ENCODE measurements at regions not wholly inside any gene's neighbourhood (a gene's known extent, or its start where the extent isn't known, plus 50 kb on each side); places are given as distances from the start of the nearest gene placed in this dataset.

DNA sequence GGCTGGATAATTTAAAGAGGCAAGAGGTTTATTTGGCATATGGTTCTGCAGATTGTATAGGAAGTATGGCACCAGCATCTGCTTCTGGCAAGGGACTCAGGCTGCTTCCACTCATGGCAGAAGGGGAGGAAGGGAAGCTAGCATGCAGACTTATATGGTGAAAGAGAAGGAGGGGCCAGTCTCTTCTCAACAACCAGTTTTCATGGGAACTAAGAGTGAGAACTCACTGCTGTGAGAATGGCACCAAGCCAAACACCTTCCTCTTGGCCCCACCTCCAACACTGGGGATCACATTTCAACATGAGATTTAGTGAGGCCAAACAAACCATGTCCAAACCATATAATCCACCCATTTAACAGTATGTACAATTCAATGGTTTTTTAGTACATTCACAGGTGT is 113.3 kb upstream of the SHB start (continued):
- TF ChIP-seq, protein P1, sequence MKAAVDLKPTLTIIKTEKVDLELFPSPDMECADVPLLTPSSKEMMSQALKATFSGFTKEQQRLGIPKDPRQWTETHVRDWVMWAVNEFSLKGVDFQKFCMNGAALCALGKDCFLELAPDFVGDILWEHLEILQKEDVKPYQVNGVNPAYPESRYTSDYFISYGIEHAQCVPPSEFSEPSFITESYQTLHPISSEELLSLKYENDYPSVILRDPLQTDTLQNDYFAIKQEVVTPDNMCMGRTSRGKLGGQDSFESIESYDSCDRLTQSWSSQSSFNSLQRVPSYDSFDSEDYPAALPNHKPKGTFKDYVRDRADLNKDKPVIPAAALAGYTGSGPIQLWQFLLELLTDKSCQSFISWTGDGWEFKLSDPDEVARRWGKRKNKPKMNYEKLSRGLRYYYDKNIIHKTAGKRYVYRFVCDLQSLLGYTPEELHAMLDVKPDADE (IDR thresholded peaks at IDR 0.05), result no peak
- TF ChIP-seq NANOG (IDR thresholded peaks at IDR 0.05; ENCODE audit: borderline replicate concordance) (no peak), EZH2 (IDR thresholded peaks at IDR 0.05; ENCODE audit: low read depth, unreplicated experiment) (no peak), ZNF114 (CRISPR knock-in tag; IDR thresholded peaks at IDR 0.05) (no peak), ZNF331 (CRISPR knock-in tag; IDR thresholded peaks at IDR 0.05; ENCODE audit: low read depth) (no peak), EZH2phosphoT487 (IDR thresholded peaks at IDR 0.05; ENCODE audit: unreplicated experiment) (no peak)
- TF ChIP-seq, protein P2, sequence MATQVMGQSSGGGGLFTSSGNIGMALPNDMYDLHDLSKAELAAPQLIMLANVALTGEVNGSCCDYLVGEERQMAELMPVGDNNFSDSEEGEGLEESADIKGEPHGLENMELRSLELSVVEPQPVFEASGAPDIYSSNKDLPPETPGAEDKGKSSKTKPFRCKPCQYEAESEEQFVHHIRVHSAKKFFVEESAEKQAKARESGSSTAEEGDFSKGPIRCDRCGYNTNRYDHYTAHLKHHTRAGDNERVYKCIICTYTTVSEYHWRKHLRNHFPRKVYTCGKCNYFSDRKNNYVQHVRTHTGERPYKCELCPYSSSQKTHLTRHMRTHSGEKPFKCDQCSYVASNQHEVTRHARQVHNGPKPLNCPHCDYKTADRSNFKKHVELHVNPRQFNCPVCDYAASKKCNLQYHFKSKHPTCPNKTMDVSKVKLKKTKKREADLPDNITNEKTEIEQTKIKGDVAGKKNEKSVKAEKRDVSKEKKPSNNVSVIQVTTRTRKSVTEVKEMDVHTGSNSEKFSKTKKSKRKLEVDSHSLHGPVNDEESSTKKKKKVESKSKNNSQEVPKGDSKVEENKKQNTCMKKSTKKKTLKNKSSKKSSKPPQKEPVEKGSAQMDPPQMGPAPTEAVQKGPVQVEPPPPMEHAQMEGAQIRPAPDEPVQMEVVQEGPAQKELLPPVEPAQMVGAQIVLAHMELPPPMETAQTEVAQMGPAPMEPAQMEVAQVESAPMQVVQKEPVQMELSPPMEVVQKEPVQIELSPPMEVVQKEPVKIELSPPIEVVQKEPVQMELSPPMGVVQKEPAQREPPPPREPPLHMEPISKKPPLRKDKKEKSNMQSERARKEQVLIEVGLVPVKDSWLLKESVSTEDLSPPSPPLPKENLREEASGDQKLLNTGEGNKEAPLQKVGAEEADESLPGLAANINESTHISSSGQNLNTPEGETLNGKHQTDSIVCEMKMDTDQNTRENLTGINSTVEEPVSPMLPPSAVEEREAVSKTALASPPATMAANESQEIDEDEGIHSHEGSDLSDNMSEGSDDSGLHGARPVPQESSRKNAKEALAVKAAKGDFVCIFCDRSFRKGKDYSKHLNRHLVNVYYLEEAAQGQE (IDR thresholded peaks at IDR 0.05; ENCODE audit: unreplicated experiment), result no peak

DNA sequence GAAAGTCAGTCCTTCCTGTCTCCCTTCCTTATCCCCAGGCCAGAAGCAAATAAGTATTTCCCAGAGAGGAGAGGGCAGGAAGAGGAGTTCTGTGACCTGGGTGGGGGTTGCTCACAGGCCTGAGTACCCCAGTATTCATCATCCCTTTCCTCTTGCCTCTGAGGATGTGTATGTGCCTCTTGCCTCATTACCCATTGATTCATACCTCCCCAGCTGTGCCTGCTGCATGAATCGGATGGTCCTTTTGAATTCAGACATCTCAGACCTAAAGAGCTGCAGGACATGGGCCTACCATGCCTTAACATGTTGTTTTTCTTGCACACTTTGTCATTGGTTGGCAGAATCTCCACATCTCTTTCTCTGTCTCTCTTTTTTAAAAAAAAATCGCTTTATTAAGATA is 112.8 kb upstream of the SHB start:
- no peak overlapping the region for H3K4me3 Mint-ChIP-seq
- H2AFZ ChIP-seq, result no peak overlapping the region
- no peaks in the 10 kb centered on the region for H3K9me2 ChIP-seq (ENCODE audit: insufficient read depth)
- no peaks in the 10 kb centered on the region for H3K36me3 ChIP-seq (ENCODE audit: insufficient read depth)
- H4K20me1 ChIP-seq (replicated peaks; ENCODE audit: insufficient read depth), result no peaks in the 10 kb centered on the region
- 0 out of 2 replicates have a peak overlapping the region, but pooled peaks have one; percentile 17 for H3K4me2 ChIP-seq
- H3K9me3 Mint-ChIP-seq, result no peaks in the 10 kb centered on the region; the same call in 2 of the 3 replicates
- no peaks in the 10 kb centered on the region for H3K79me2 ChIP-seq (replicated peaks; ENCODE audit: insufficient read depth)
- H3K4me3 ChIP-seq, result no peak overlapping the region
- peaks cover 8% of the 10 kb centered on the region; the same call in 1 of the 2 replicates for H3K4me1 ChIP-seq (ENCODE audit: insufficient read depth)
- peaks cover 38% of the 10 kb centered on the region for H3K4me1 Mint-ChIP-seq
- TF ChIP-seq, protein P2 (IDR thresholded peaks at IDR 0.05; ENCODE audit: unreplicated experiment), result no peak
- TF ChIP-seq, protein P3, sequence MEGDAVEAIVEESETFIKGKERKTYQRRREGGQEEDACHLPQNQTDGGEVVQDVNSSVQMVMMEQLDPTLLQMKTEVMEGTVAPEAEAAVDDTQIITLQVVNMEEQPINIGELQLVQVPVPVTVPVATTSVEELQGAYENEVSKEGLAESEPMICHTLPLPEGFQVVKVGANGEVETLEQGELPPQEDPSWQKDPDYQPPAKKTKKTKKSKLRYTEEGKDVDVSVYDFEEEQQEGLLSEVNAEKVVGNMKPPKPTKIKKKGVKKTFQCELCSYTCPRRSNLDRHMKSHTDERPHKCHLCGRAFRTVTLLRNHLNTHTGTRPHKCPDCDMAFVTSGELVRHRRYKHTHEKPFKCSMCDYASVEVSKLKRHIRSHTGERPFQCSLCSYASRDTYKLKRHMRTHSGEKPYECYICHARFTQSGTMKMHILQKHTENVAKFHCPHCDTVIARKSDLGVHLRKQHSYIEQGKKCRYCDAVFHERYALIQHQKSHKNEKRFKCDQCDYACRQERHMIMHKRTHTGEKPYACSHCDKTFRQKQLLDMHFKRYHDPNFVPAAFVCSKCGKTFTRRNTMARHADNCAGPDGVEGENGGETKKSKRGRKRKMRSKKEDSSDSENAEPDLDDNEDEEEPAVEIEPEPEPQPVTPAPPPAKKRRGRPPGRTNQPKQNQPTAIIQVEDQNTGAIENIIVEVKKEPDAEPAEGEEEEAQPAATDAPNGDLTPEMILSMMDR (conservative IDR thresholded peaks at IDR 0.05; ENCODE audit: low read depth in 2 of 2), result no peak
- TF ChIP-seq, protein P1 (IDR thresholded peaks at IDR 0.05), result no peak
- TF ChIP-seq EZH2phosphoT487 (IDR thresholded peaks at IDR 0.05; ENCODE audit: unreplicated experiment) (no peak), CREB1 (CRISPR knock-in tag; IDR thresholded peaks at IDR 0.05; ENCODE audit: low read depth) (no peak), EZH2 (IDR thresholded peaks at IDR 0.05; ENCODE audit: low read depth, unreplicated experiment) (no peak)
- no peaks in the 10 kb centered on the region for H3K27me3 ChIP-seq (ENCODE audit: insufficient read depth)
- no peaks in the 10 kb centered on the region for H3F3A ChIP-seq (replicated peaks; ENCODE audit: low read depth)
- ATAC-seq, result no peak
- H3K27ac Mint-ChIP-seq, result no peak overlapping the region
- H3K27me3 Mint-ChIP-seq (ENCODE audit: insufficient read depth, low read depth, poor library complexity), result peaks cover 4% of the 10 kb centered on the region
- no peak overlapping the region for H3K27ac ChIP-seq (ENCODE audit: low read depth)
- DNase-seq (ENCODE audit: low spot score), result no peak
- H3K36me3 Mint-ChIP-seq (ENCODE audit: low read depth), result no peaks in the 10 kb centered on the region

Measured in GM23338 (cell line).